HEK293 (cell line): ENCODE measurements at regions not wholly inside any gene's neighbourhood (a gene's known extent, or its start where the extent isn't known, plus 50 kb on each side); places are given as distances from the start of the nearest gene placed in this dataset.

Experiments used
- IKZF3 ChIP-seq: fragments of 450-650 bp; IDR thresholded peaks from 2 replicates; pipeline ENCODE4 v1.5.0; 2018; ENCODE audit warnings: missing biosample characterization, mild to moderate bottlenecking, missing genetic modification characterization, moderate library complexity
- PRDM1 ChIP-seq: fragments of 450-650 bp; formaldehyde crosslinking; IDR thresholded peaks from 2 replicates; pipeline ENCODE4; 2016; ENCODE audit warnings: missing biosample characterization, missing genetic modification characterization
- YY1 ChIP-seq: fragments of 450-650 bp; formaldehyde crosslinking; IDR thresholded peaks from 2 replicates; pipeline ENCODE4 v1.5.1; 2018; ENCODE audit warnings: missing biosample characterization, missing genetic modification characterization
- ZBTB20 ChIP-seq: fragments of 450-650 bp; formaldehyde crosslinking; IDR thresholded peaks from 2 replicates; pipeline ENCODE4 v1.5.1; 2016; ENCODE audit warnings: missing biosample characterization, missing genetic modification characterization
- ZBTB7A ChIP-seq: fragments of 450-650 bp; formaldehyde crosslinking; IDR thresholded peaks from 2 replicates; pipeline ENCODE4 v1.5.1; 2016; ENCODE audit warnings: low read depth, missing biosample characterization, missing genetic modification characterization
- ZNF274 ChIP-seq, 2 experiments: fragments of 200-500 bp in 1 of 2; fragments of 450-650 bp in 1 of 2; sonication (Bioruptor generic) in 1 of 2; formaldehyde crosslinking in 1 of 2; IDR thresholded peaks; 2 replicates each; pipeline versions ENCODE4 v1.5.1 to v1.6.1; 2014 to 2016; ENCODE audit warnings: borderline replicate concordance in 1 of 2, inconsistent platforms in 1 of 2, low read length in 1 of 2, missing biosample characterization in 1 of 2, missing genetic modification characterization in 1 of 2
- ZNF292 ChIP-seq: fragments of 450-650 bp; formaldehyde crosslinking; IDR thresholded peaks from 2 replicates; pipeline ENCODE4 v1.5.1; 2016; ENCODE audit warnings: low read depth, missing biosample characterization, missing genetic modification characterization, borderline replicate concordance
- ZNF311 ChIP-seq: fragments of 450-650 bp; formaldehyde crosslinking; IDR thresholded peaks from 2 replicates; pipeline ENCODE4 v1.5.1; 2017; ENCODE audit warnings: missing biosample characterization, missing genetic modification characterization, borderline replicate concordance
- ZNF76 ChIP-seq: fragments of 450-650 bp; formaldehyde crosslinking; IDR thresholded peaks from 2 replicates; pipeline ENCODE4; 2016; ENCODE audit warnings: low read depth, missing biosample characterization, missing genetic modification characterization, borderline replicate concordance
- TF ChIP-seq, protein P1 (sequence below): fragments of 450-650 bp; formaldehyde crosslinking; IDR thresholded peaks from 2 replicates; pipeline ENCODE4 v1.5.1; 2016; ENCODE audit warnings: missing biosample characterization, missing genetic modification characterization
- TF ChIP-seq, protein P2 (sequence below): fragments of 450-650 bp; formaldehyde crosslinking; IDR thresholded peaks from 2 replicates; pipeline ENCODE4 v1.5.1; 2016; ENCODE audit warnings: missing biosample characterization, missing genetic modification characterization
- TF ChIP-seq, protein P3 (sequence below): fragments of 450-650 bp; formaldehyde crosslinking; IDR thresholded peaks from 2 replicates; pipeline ENCODE4 v1.5.1; 2016; ENCODE audit warnings: missing biosample characterization, missing genetic modification characterization

DNA sequence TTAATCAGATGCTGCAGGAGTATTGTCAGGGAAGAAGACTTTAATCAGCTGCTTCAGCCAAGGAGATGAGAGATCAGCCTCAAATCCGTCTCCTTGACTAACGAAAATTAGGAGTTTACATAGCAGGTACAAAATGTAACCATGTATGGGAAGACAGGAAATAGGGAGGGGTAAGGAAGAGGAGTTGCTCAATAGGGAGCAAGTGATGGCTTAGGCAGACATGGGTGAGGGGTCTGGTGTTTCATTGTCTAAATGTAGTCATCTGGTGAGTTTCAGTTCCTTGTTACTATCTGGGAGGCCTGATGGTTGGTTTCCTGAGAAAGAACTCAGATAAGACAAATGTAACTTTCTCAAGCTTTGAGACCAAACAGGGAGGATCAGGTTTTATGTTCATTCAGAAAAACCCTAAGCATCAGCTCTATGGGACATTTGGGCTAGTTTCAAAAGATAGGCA is 217.3 kb upstream of the SULF2 start:
- TF ChIP-seq ZNF76 (tag by site-specific recombination), result no peak
- TF ChIP-seq, protein P1, sequence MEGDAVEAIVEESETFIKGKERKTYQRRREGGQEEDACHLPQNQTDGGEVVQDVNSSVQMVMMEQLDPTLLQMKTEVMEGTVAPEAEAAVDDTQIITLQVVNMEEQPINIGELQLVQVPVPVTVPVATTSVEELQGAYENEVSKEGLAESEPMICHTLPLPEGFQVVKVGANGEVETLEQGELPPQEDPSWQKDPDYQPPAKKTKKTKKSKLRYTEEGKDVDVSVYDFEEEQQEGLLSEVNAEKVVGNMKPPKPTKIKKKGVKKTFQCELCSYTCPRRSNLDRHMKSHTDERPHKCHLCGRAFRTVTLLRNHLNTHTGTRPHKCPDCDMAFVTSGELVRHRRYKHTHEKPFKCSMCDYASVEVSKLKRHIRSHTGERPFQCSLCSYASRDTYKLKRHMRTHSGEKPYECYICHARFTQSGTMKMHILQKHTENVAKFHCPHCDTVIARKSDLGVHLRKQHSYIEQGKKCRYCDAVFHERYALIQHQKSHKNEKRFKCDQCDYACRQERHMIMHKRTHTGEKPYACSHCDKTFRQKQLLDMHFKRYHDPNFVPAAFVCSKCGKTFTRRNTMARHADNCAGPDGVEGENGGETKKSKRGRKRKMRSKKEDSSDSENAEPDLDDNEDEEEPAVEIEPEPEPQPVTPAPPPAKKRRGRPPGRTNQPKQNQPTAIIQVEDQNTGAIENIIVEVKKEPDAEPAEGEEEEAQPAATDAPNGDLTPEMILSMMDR (tag by site-specific recombination), result no peak
- TF ChIP-seq ZBTB20 (tag by site-specific recombination), result no peak
- TF ChIP-seq ZNF274 (IDR thresholded peaks at IDR 0.05; ENCODE audit: low read length), result no peak
- TF ChIP-seq ZNF274 (tag by site-specific recombination; IDR thresholded peaks at IDR 0.05; ENCODE audit: borderline replicate concordance), result no peak
- TF ChIP-seq IKZF3 (tag by site-specific recombination), result no peak
- TF ChIP-seq ZNF311 (tag by site-specific recombination), result no peak
- TF ChIP-seq PRDM1 (tag by site-specific recombination), result no peak
- TF ChIP-seq, protein P2, sequence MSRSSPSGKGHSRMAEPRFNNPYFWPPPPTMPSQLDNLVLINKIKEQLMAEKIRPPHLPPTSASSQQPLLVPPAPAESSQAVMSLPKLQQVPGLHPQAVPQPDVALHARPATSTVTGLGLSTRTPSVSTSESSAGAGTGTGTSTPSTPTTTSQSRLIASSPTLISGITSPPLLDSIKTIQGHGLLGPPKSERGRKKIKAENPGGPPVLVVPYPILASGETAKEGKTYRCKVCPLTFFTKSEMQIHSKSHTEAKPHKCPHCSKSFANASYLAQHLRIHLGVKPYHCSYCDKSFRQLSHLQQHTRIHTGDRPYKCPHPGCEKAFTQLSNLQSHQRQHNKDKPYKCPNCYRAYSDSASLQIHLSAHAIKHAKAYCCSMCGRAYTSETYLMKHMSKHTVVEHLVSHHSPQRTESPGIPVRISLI, result no peak
- TF ChIP-seq ZBTB7A, result no peak
- TF ChIP-seq ZNF292 (tag by site-specific recombination), result no peak
- no peak for TF ChIP-seq YY1 (tag by site-specific recombination)
- TF ChIP-seq, protein P3, sequence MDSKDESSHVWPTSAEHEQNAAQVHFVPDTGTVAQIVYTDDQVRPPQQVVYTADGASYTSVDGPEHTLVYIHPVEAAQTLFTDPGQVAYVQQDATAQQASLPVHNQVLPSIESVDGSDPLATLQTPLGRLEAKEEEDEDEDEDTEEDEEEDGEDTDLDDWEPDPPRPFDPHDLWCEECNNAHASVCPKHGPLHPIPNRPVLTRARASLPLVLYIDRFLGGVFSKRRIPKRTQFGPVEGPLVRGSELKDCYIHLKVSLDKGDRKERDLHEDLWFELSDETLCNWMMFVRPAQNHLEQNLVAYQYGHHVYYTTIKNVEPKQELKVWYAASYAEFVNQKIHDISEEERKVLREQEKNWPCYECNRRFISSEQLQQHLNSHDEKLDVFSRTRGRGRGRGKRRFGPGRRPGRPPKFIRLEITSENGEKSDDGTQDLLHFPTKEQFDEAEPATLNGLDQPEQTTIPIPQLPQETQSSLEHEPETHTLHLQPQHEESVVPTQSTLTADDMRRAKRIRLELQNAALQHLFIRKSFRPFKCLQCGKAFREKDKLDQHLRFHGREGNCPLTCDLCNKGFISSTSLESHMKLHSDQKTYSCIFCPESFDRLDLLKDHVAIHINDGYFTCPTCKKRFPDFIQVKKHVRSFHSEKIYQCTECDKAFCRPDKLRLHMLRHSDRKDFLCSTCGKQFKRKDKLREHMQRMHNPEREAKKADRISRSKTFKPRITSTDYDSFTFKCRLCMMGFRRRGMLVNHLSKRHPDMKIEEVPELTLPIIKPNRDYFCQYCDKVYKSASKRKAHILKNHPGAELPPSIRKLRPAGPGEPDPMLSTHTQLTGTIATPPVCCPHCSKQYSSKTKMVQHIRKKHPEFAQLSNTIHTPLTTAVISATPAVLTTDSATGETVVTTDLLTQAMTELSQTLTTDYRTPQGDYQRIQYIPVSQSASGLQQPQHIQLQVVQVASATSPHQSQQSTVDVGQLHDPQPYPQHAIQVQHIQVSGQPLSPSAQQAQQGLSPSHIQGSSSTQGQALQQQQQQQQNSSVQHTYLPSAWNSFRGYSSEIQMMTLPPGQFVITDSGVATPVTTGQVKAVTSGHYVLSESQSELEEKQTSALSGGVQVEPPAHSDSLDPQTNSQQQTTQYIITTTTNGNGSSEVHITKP (tag by site-specific recombination), result no peak
